Activated CD8-positive, alpha-beta memory T cell treated with anti-CD3 and anti-CD28 coated beads, Interleukin-2, amount 50 U/mL, for 4 hours (primary cell): ENCODE measurements at regions not wholly inside any gene's neighbourhood (a gene's known extent, or its start where the extent isn't known, plus 50 kb on each side); places are given as distances from the start of the nearest gene placed in this dataset.

Source experiments
- DNase-seq: peaks from one replicate; pipeline ENCODE4 v3.0.0-alpha.2; 2020

GRCh38 chr1:186550832-186551231 lies 89.9 kb upstream of the PDC start:
- no peak for DNase-seq

GRCh38 chr1:186541003-186541402 lies 80.1 kb upstream of the PDC start:
- no peak for DNase-seq

GRCh38 chr1:186540521-186540920 lies 79.6 kb upstream of the PDC start:
- DNase-seq = no peak

- no peak for DNase-seq
Measured at GRCh38 chr1:186536273-186536890, 75.5 kb upstream of the PDC start.

GRCh38 chr1:186535388-186536133 lies 74.6 kb upstream of the PDC start:
- DNase-seq = no peak

GRCh38 chr1:186534401-186534800 lies 73.5 kb upstream of the PDC start:
- DNase-seq = no peak

GRCh38 chr1:186532466-186532865 lies 71.6 kb upstream of the PDC start:
- no peak for DNase-seq

- DNase-seq = no peak
Measured at GRCh38 chr1:186531561-186532165, 70.7 kb upstream of the PDC start.

- DNase-seq = no peak
Measured at GRCh38 chr1:186530109-186530508, 69.2 kb upstream of the PDC start.

GRCh38 chr1:186519982-186520381 lies 59.1 kb upstream of the PDC start:
- DNase-seq = no peak

- no peak for DNase-seq
Measured at GRCh38 chr1:186518822-186519381, 58.0 kb upstream of the PDC start.

- no peak for DNase-seq
Measured at GRCh38 chr1:186518395-186518794, 57.5 kb upstream of the PDC start.

GRCh38 chr1:186514367-186514766 lies 53.5 kb upstream of the PDC start:
- DNase-seq = no peak

- DNase-seq = no peak
Measured at GRCh38 chr1:186513526-186513925, 52.6 kb upstream of the PDC start.

- DNase-seq = no peak
Measured at GRCh38 chr1:186512698-186513457, 52.0 kb upstream of the PDC start.

- no peak for DNase-seq
Measured at GRCh38 chr1:186511761-186512637, 51.1 kb upstream of the PDC start.
